ENCODE measurements at regions not wholly inside any gene's neighbourhood (a gene's known extent, or its start where the extent isn't known, plus 50 kb on each side); places are given as distances from the start of the nearest gene placed in this dataset.
"Not testable (repeated sequence)": the region's sequence is repeated elsewhere in the genome, so short reads cannot be mapped to it uniquely, and the experiment has no call there.

- TF ChIP-seq CTCF (conservative IDR thresholded peaks at IDR 0.05; ENCODE audit: low read depth, low read length): no peak
- no peak overlapping the region for H3K4me3 ChIP-seq (ENCODE audit: low read depth, low read length)
- DNase-seq (ENCODE audit: low read depth): no peak
Measured at GRCh38 chr12:33830070-33830469, 192.2 kb upstream of the ALG10 start.

- no peak for DNase-seq (ENCODE audit: low read depth)
- TF ChIP-seq CTCF (conservative IDR thresholded peaks at IDR 0.05; ENCODE audit: low read depth, low read length): no peak
- H3K4me3 ChIP-seq (ENCODE audit: low read depth, low read length): no peak overlapping the region
Measured at GRCh38 chr12:33832900-33833299, 189.4 kb upstream of the ALG10 start.

GRCh38 chr12:33834672-33835071, 187.6 kb upstream of the ALG10 start:
- no peak for DNase-seq (ENCODE audit: low read depth)
- no peak for TF ChIP-seq CTCF (conservative IDR thresholded peaks at IDR 0.05; ENCODE audit: low read depth, low read length)

GRCh38 chr12:33876618-33877017, 145.7 kb upstream of the ALG10 start:
- DNase-seq (ENCODE audit: low read depth): no peak
- TF ChIP-seq CTCF (conservative IDR thresholded peaks at IDR 0.05; ENCODE audit: low read depth, low read length): no peak
- H3K4me3 ChIP-seq (ENCODE audit: low read depth, low read length): no peak overlapping the region

More at GRCh38 chr12:33834672-33835071, 187.6 kb upstream of the ALG10 start:
- no peak overlapping the region for H3K4me3 ChIP-seq (ENCODE audit: low read depth, low read length)

GRCh38 chr12:33892425-33892824, 129.9 kb upstream of the ALG10 start:
- TF ChIP-seq CTCF (conservative IDR thresholded peaks at IDR 0.05; ENCODE audit: low read depth, low read length): no peak
- no peak overlapping the region for H3K4me3 ChIP-seq (ENCODE audit: low read depth, low read length)
- DNase-seq (ENCODE audit: low read depth): no peak

GRCh38 chr12:33920460-33920859, 101.8 kb upstream of the ALG10 start:
- not testable (repeated sequence) for DNase-seq (ENCODE audit: low read depth); H3K4me3 ChIP-seq (ENCODE audit: low read depth, low read length)

- H3K4me3 ChIP-seq (ENCODE audit: low read depth, low read length): no peak overlapping the region
- DNase-seq (ENCODE audit: low read depth): no peak
- no peak for TF ChIP-seq CTCF (conservative IDR thresholded peaks at IDR 0.05; ENCODE audit: low read depth, low read length)
Measured at GRCh38 chr12:33926095-33926494, 96.2 kb upstream of the ALG10 start.

GRCh38 chr12:33937669-33938068, 84.6 kb upstream of the ALG10 start:
- H3K4me3 ChIP-seq (ENCODE audit: low read depth, low read length); DNase-seq (ENCODE audit: low read depth): not testable (repeated sequence)
